Astrocyte (in vitro differentiated cells and primary cell): ENCODE measurements at regions not wholly inside any gene's neighbourhood (a gene's known extent, or its start where the extent isn't known, plus 50 kb on each side); places are given as distances from the start of the nearest gene placed in this dataset.
A peak's percentile ranks its signal among the peaks of the same experiment; 100 is the strongest.

ENCODE experiments used
- DNase-seq: peaks from one replicate; pipeline ENCODE4 v3.0.0-alpha.2; 2010; ENCODE audit warnings: low read depth
- FAIRE-seq: peaks from 2 replicates; lab custom pipeline; 2011; peaks lifted over from hg19 to GRCh38; lab: Jason Lieb, UNC
- H2AFZ ChIP-seq: 2 replicates; pipeline ENCODE4 v1.6.0; 2012; ENCODE audit warnings: low read depth, low read length, inconsistent platforms
- H3K27ac ChIP-seq: 2 replicates; pipeline ENCODE4 v1.5.1; 2011; ENCODE audit warnings: low read depth, low read length, inconsistent platforms
- H3K27me3 ChIP-seq: 2 replicates; pipeline ENCODE4 v1.6.0; 2011; ENCODE audit warnings: low read length, inconsistent platforms; ENCODE audit not compliant: insufficient read depth
- H3K36me3 ChIP-seq: 2 replicates; pipeline ENCODE4 v1.5.1; 2011; ENCODE audit warnings: low read length, inconsistent platforms; ENCODE audit not compliant: insufficient read depth
- H3K4me1 ChIP-seq: 2 replicates; pipeline ENCODE4 v1.5.1; 2011; ENCODE audit warnings: low read length, inconsistent platforms; ENCODE audit not compliant: insufficient read depth
- H3K4me2 ChIP-seq: 2 replicates; pipeline ENCODE4 v1.6.0; 2012; ENCODE audit warnings: low read length, inconsistent platforms
- H3K4me3 ChIP-seq: 2 replicates; pipeline ENCODE4 v1.5.1; 2011; ENCODE audit warnings: low read depth, mild to moderate bottlenecking, low read length, inconsistent platforms; ENCODE audit not compliant: insufficient read depth
- H3K79me2 ChIP-seq: 2 replicates; pipeline ENCODE4 v1.6.0; 2012; ENCODE audit warnings: mild to moderate bottlenecking, low read length, inconsistent platforms; ENCODE audit not compliant: insufficient read depth
- H3K9ac ChIP-seq: 2 replicates; pipeline ENCODE4 v1.6.0; 2012; ENCODE audit warnings: mild to moderate bottlenecking, low read length, inconsistent platforms
- H3K9me3 ChIP-seq: 2 replicates; pipeline ENCODE4 v1.5.1; 2012; ENCODE audit warnings: low read depth, mild to moderate bottlenecking, low read length, inconsistent platforms; ENCODE audit not compliant: insufficient read depth
- H4K20me1 ChIP-seq: 2 replicates; pipeline ENCODE4 v1.6.0; 2012; ENCODE audit warnings: low read length, inconsistent platforms; ENCODE audit not compliant: insufficient read depth
- H3K27ac Mint-ChIP-seq: one replicate; pipeline ENCODE4 v1.8.0; 2021; ENCODE audit warnings: mild to moderate bottlenecking, mixed read lengths; ENCODE audit not compliant: unreplicated experiment
- H3K27me3 Mint-ChIP-seq: one replicate; pipeline ENCODE4 v1.8.0; 2021; ENCODE audit warnings: low read depth, mixed read lengths; ENCODE audit not compliant: unreplicated experiment
- H3K36me3 Mint-ChIP-seq: one replicate; pipeline ENCODE4 v1.8.0; 2021; ENCODE audit warnings: low read depth, mixed read lengths; ENCODE audit not compliant: unreplicated experiment
- H3K4me1 Mint-ChIP-seq: one replicate; pipeline ENCODE4 v1.8.0; 2021; ENCODE audit warnings: low read depth, mixed read lengths; ENCODE audit not compliant: unreplicated experiment
- H3K4me3 Mint-ChIP-seq: one replicate; pipeline ENCODE4 v1.8.0; 2021; ENCODE audit warnings: mild to moderate bottlenecking, moderate library complexity, mixed read lengths; ENCODE audit not compliant: unreplicated experiment
- H3K9me3 Mint-ChIP-seq: one replicate; pipeline ENCODE4 v1.8.0; 2021; ENCODE audit warnings: mild to moderate bottlenecking, mixed read lengths; ENCODE audit not compliant: unreplicated experiment
- EZH2 ChIP-seq: IDR thresholded peaks from 2 replicates; pipeline ENCODE4 v1.6.1; 2012; ENCODE audit warnings: mild to moderate bottlenecking, low read length, inconsistent platforms; ENCODE audit not compliant: insufficient read depth
- TF ChIP-seq, protein P1 (sequence below): IDR thresholded peaks from 2 replicates; pipeline ENCODE4 v1.5.1; 2011; ENCODE audit warnings: low read depth, mild to moderate bottlenecking, inconsistent platforms, low read length, moderate library complexity; ENCODE audit not compliant: insufficient read depth

DNA sequence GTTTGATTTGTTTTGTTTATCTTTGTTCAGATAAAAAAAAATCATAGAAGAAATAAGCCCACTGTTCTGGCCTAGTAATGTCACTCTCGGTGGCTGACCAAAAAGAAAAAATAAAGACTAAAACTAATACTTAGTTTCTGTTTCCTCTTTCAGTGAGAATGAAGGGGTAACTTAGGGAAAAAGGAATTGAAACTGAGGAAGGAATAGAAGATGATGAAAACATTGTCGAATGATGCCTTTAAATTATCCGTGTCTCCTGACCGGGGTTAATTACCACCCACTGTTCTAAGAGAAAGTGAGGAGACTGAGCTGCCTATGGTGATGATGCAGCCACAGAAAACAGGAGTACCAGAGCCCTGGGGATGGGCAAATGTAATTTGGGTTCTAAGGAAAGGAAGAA is 73.1 kb downstream of the PTCHD4 start:
- Mint-ChIP-seq H3K36me3 (no peaks in the 10 kb centered on the region), H3K27me3 (no peaks in the 10 kb centered on the region), H3K4me1 (peaks cover 10% of the 10 kb centered on the region), H3K4me3 (no peak overlapping the region), H3K27ac (no peak overlapping the region), H3K9me3 (no peaks in the 10 kb centered on the region)
- Histone ChIP-seq H3K9ac (no peak overlapping the region), H2AFZ (no peak overlapping the region), H3K4me2 (no peak overlapping the region), H3K27me3 (no peaks in the 10 kb centered on the region), H3K9me3 (no peaks in the 10 kb centered on the region), H3K27ac (no peak overlapping the region), H3K4me3 (no peak overlapping the region), H3K4me1 (peaks cover 7% of the 10 kb centered on the region), H3K79me2 (no peaks in the 10 kb centered on the region), H4K20me1 (no peaks in the 10 kb centered on the region), H3K36me3 (no peaks in the 10 kb centered on the region)
- no peak for DNase-seq
- FAIRE-seq: no peak
- no peak for TF ChIP-seq EZH2
- TF ChIP-seq, protein P1, sequence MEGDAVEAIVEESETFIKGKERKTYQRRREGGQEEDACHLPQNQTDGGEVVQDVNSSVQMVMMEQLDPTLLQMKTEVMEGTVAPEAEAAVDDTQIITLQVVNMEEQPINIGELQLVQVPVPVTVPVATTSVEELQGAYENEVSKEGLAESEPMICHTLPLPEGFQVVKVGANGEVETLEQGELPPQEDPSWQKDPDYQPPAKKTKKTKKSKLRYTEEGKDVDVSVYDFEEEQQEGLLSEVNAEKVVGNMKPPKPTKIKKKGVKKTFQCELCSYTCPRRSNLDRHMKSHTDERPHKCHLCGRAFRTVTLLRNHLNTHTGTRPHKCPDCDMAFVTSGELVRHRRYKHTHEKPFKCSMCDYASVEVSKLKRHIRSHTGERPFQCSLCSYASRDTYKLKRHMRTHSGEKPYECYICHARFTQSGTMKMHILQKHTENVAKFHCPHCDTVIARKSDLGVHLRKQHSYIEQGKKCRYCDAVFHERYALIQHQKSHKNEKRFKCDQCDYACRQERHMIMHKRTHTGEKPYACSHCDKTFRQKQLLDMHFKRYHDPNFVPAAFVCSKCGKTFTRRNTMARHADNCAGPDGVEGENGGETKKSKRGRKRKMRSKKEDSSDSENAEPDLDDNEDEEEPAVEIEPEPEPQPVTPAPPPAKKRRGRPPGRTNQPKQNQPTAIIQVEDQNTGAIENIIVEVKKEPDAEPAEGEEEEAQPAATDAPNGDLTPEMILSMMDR: no peak

DNA sequence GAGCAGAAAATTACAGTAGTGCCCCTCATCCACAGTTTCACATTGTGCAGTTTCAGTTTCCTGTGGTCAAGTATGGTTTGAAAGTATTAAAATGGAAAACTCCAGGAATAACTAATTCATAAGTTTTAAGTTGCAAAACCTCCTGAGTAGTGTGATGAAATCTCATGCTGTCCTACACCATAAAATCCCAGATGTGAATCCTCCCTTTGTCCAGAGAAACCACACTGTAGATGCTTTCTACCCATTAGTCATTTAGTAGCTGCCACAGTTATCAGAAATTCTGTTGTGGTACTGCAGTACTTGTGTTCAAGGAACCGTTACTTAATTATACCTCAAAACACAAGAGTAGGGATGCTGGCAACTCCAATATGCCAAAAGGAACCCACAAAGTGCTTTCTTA is 74.7 kb downstream of the PTCHD4 start:
- Histone ChIP-seq H3K36me3 (no peaks in the 10 kb centered on the region), H3K79me2 (no peaks in the 10 kb centered on the region), H3K27ac (no peak overlapping the region), H3K9me3 (no peaks in the 10 kb centered on the region), H3K4me2 (no peak overlapping the region), H3K27me3 (no peaks in the 10 kb centered on the region), H4K20me1 (no peaks in the 10 kb centered on the region), H2AFZ (no peak overlapping the region), H3K9ac (no peak overlapping the region), H3K4me1 (peaks cover 11% of the 10 kb centered on the region), H3K4me3 (no peak overlapping the region)
- no peaks in the 10 kb centered on the region for H3K27me3 Mint-ChIP-seq
- H3K27ac Mint-ChIP-seq: peak overlapping the region; percentile 79
- H3K9me3 Mint-ChIP-seq: no peaks in the 10 kb centered on the region
- peaks cover 15% of the 10 kb centered on the region for H3K4me1 Mint-ChIP-seq
- no peak for FAIRE-seq
- no peak overlapping the region for H3K4me3 Mint-ChIP-seq
- DNase-seq: peak; percentile 93
- TF ChIP-seq, protein P1: no peak
- TF ChIP-seq EZH2: no peak
- H3K36me3 Mint-ChIP-seq: no peaks in the 10 kb centered on the region

- no peaks in the 10 kb centered on the region for H3K36me3 ChIP-seq
- H3K9me3 Mint-ChIP-seq: no peaks in the 10 kb centered on the region
- FAIRE-seq: no peak
- H3K36me3 Mint-ChIP-seq: no peaks in the 10 kb centered on the region
- peaks cover 11% of the 10 kb centered on the region for H3K4me1 ChIP-seq
- H3K4me2 ChIP-seq: no peak overlapping the region
- no peak overlapping the region for H3K4me3 Mint-ChIP-seq
- no peak overlapping the region for H3K9ac ChIP-seq
- no peak overlapping the region for H3K4me3 ChIP-seq
- peaks cover 15% of the 10 kb centered on the region for H3K4me1 Mint-ChIP-seq
- peak overlapping the region; percentile 69 for H3K27ac Mint-ChIP-seq
- H2AFZ ChIP-seq: no peak overlapping the region
- peak overlapping the region; percentile 35 for H3K27ac ChIP-seq
- no peaks in the 10 kb centered on the region for H3K27me3 ChIP-seq
- TF ChIP-seq, protein P1: no peak
- TF ChIP-seq EZH2: no peak
- no peaks in the 10 kb centered on the region for H4K20me1 ChIP-seq
- no peaks in the 10 kb centered on the region for H3K79me2 ChIP-seq
- DNase-seq: peak; percentile 98
- no peaks in the 10 kb centered on the region for H3K9me3 ChIP-seq
- no peaks in the 10 kb centered on the region for H3K27me3 Mint-ChIP-seq
Measured at GRCh38 chr6:48032151-48032550, 78.8 kb downstream of the PTCHD4 start.
